Endothelial cell of umbilical vein (primary cell): ENCODE measurements at regions not wholly inside any gene's neighbourhood (a gene's known extent, or its start where the extent isn't known, plus 50 kb on each side); places are given as distances from the start of the nearest gene placed in this dataset.

Experiments used
- BruUV-seq: library from RNA; stranded (reverse); fragments of 400-500 nt; replicated peaks from 2 replicates; lab custom pipeline; 2021; lab: Mats Ljungman, UMichigan
- CTCF ChIA-PET: fragments of 300-600, 350-600 bp; sonication (Branson Sonifier 250); formaldehyde crosslinking; loops from one replicate; lab custom pipeline; 2021; ENCODE audit warnings: antibody characterized with exemption, inconsistent platforms; lab: Charles Lee
- POLR2A ChIA-PET: fragments of 300-600, 350-600 bp; sonication (Branson Sonifier 250); formaldehyde crosslinking; loops from one replicate; lab custom pipeline; 2021; ENCODE audit warnings: antibody characterized with exemption, inconsistent platforms; lab: Charles Lee
- DNase-seq: peaks from one replicate; pipeline ENCODE4 v3.0.0-alpha.2; 2011; ENCODE audit warnings: low read depth, low spot score
- FAIRE-seq: peaks from 2 replicates; lab custom pipeline; 2011; peaks lifted over from hg19 to GRCh38; lab: Jason Lieb, UNC
- H2AFZ ChIP-seq: 2 replicates; pipeline ENCODE4 v1.6.0; 2012; ENCODE audit warnings: low read depth, low read length, control low read depth, inconsistent platforms
- H3K27ac ChIP-seq: 2 replicates; pipeline ENCODE4 v1.5.1; 2011; ENCODE audit warnings: low read depth, mild to moderate bottlenecking, control low read depth, low read length, moderate library complexity; ENCODE audit not compliant: insufficient read depth
- H3K27me3 ChIP-seq, 2 experiments: 2 replicates each; pipeline versions ENCODE4 v1.6.0 to v1.6.1; 2011; ENCODE audit warnings: low read length in 2 of 2, mixed read lengths in 1 of 2; ENCODE audit not compliant: control insufficient read depth in 2 of 2, insufficient read depth in 2 of 2
- H3K36me3 ChIP-seq, 2 experiments: 2 replicates in 1 of 2; 3 replicates in 1 of 2; pipeline ENCODE4 v1.5.1; 2011; ENCODE audit warnings: low read length in 2 of 2, mild to moderate bottlenecking in 1 of 2, moderate library complexity in 1 of 2; ENCODE audit not compliant: control insufficient read depth in 2 of 2, insufficient read depth in 2 of 2; ENCODE audit errors: extremely low read depth in 1 of 2
- H3K4me1 ChIP-seq: 3 replicates; pipeline ENCODE4 v1.5.1; 2011; ENCODE audit warnings: mild to moderate bottlenecking, low read length; ENCODE audit not compliant: control insufficient read depth, insufficient read depth; ENCODE audit errors: extremely low read depth
- H3K4me2 ChIP-seq: 2 replicates; pipeline ENCODE4 v1.6.1; 2011; ENCODE audit warnings: low read length, control low read depth, mixed read lengths; ENCODE audit not compliant: insufficient read depth
- H3K4me3 ChIP-seq, 3 experiments: fragments of 200-600 bp in 1 of 3; sonication (generic), shearing (Covaris generic) in 1 of 3; replicated peaks in 1 of 3; 2 replicates each; pipeline ENCODE4 v1.5.1; 2011 to 2016; ENCODE audit warnings: control low read depth in 3 of 3, low read length in 3 of 3, mild to moderate bottlenecking in 2 of 3, inconsistent platforms in 1 of 3, low read depth in 1 of 3, moderate library complexity in 1 of 3; ENCODE audit not compliant: insufficient read depth in 1 of 3
- H3K79me2 ChIP-seq: 2 replicates; pipeline ENCODE4 v1.6.0; 2012; ENCODE audit warnings: low read length, inconsistent platforms; ENCODE audit not compliant: control insufficient read depth, insufficient read depth
- H3K9ac ChIP-seq: replicated peaks from 2 replicates; pipeline ENCODE3; 2011; ENCODE audit warnings: low read length, control low read depth; ENCODE audit not compliant: insufficient read depth; ENCODE audit errors: extremely low read depth
- H3K9me1 ChIP-seq: replicated peaks from 3 replicates; pipeline ENCODE4 v1.6.0; 2011; ENCODE audit warnings: mild to moderate bottlenecking, low read length; ENCODE audit not compliant: control insufficient read depth, insufficient read depth; ENCODE audit errors: extremely low read depth
- H3K9me3 ChIP-seq: replicated peaks from 2 replicates; pipeline ENCODE4 v1.5.1; 2012; ENCODE audit warnings: low read length, inconsistent platforms; ENCODE audit not compliant: control insufficient read depth, insufficient read depth
- H4K20me1 ChIP-seq: replicated peaks from 2 replicates; pipeline ENCODE3; 2011; ENCODE audit warnings: mild to moderate bottlenecking, low read length; ENCODE audit not compliant: control insufficient read depth, insufficient read depth; ENCODE audit errors: extremely low read depth
- CTCF ChIP-seq, 2 donors: IDR thresholded peaks; 1 replicate in 1 of 2; 2 replicates in 1 of 2; pipeline ENCODE4 v1.5.1; 2011; ENCODE audit warnings: low read length in 2 of 2, mild to moderate bottlenecking in 2 of 2, moderate library complexity in 2 of 2, control low read depth in 1 of 2, inconsistent platforms in 1 of 2, low read depth in 1 of 2; ENCODE audit not compliant: insufficient read depth in 1 of 2; ENCODE audit errors: extremely low read depth in 1 of 2
- EZH2 ChIP-seq: IDR thresholded peaks from 2 replicates; pipeline ENCODE4 v1.6.1; 2012; ENCODE audit warnings: borderline replicate concordance, low read depth, mild to moderate bottlenecking, moderate library complexity, low read length, inconsistent platforms; ENCODE audit not compliant: severe bottlenecking
- FOS ChIP-seq: IDR thresholded peaks from 2 replicates; pipeline ENCODE4 v1.6.1; 2011; ENCODE audit warnings: mild to moderate bottlenecking, low read length, moderate library complexity, borderline replicate concordance; ENCODE audit not compliant: insufficient read depth
- GATA2 ChIP-seq: IDR thresholded peaks from 2 replicates; pipeline ENCODE4 v1.7.0; 2011; ENCODE audit warnings: low read depth, mild to moderate bottlenecking, moderate library complexity, mixed read lengths, low read length; ENCODE audit not compliant: insufficient read length, insufficient read depth
- JUN ChIP-seq: IDR thresholded peaks from 2 replicates; pipeline ENCODE4 v1.6.1; 2011; ENCODE audit warnings: borderline replicate concordance, low read depth; ENCODE audit not compliant: insufficient read length, insufficient read depth
- MYC ChIP-seq: IDR thresholded peaks from one replicate; pipeline ENCODE4 v1.6.1; 2011; ENCODE audit warnings: mild to moderate bottlenecking, low read depth, low read length
- POLR2A ChIP-seq: IDR thresholded peaks from 2 replicates; pipeline ENCODE4 v1.6.1; 2012; ENCODE audit warnings: low read depth, mild to moderate bottlenecking, control low read depth, low read length
- POLR2AphosphoS5 ChIP-seq: IDR thresholded peaks from 2 replicates; pipeline ENCODE4 v1.6.1; 2012; ENCODE audit warnings: low read depth, mild to moderate bottlenecking, control low read depth, low read length, moderate library complexity; ENCODE audit not compliant: insufficient read depth
- dilution Hi-C: fragments of 300-500 bp; cut with MboI; formaldehyde crosslinking; loops from one replicate; pipeline ENCODE4 v1.15.0; 2019; ENCODE audit warnings: low sequenced_read_pairs; ENCODE audit not compliant: extremely low pct_ligation_motif_present
- intact Hi-C: fragments of 100-400 bp; cut with micrococcal nuclease; formaldehyde crosslinking; loops from one replicate; pipeline ENCODE4 v1.10.0; 2022
- TF ChIP-seq, protein P1 (sequence below): IDR thresholded peaks from 2 replicates; pipeline ENCODE4 v1.6.1; 2011; ENCODE audit not compliant: insufficient read depth, insufficient read length

DNA sequence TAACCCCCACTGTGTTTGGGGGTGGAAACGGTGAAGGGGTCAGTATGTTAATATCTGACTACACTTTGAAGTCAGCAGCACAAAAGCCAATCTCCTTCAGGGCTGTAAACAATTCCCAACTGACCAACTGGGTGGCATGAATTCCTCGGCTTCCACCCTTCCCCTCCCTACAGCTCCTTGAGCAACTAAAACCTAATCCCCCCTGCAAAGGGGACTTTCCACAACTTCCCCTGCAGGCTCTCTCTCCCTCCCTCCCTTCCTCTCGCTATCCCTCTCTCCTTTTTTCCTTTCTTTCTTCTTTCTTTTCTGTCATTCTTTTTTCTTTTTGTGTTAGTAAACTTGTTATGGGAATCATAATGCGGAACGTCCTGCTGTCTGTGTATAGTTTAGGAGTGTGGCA, 65.1 kb upstream of the PTCH1 start:
- TF ChIP-seq GATA2 (no peak), MYC (no peak), FOS (no peak), EZH2 (no peak), POLR2A (no peak), JUN (no peak), POLR2AphosphoS5 (no peak), CTCF (IDR thresholded peaks at IDR 0.05; ENCODE audit: extremely low read depth in 1 of 2, insufficient read depth in 1 of 2, low read depth in 1 of 2, low read length in 2 of 2) (no peak)
- TF ChIP-seq, protein P1, sequence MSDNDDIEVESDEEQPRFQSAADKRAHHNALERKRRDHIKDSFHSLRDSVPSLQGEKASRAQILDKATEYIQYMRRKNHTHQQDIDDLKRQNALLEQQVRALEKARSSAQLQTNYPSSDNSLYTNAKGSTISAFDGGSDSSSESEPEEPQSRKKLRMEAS, result no peak
- H3K9ac ChIP-seq, result no peak overlapping the region
- dilution Hi-C loops (no loop called here), intact Hi-C loops (no loop called here)
- no peak overlapping the region for H3K4me2 ChIP-seq
- H3K9me3 ChIP-seq, result no peaks in the 10 kb centered on the region
- no peaks in the 10 kb centered on the region for H4K20me1 ChIP-seq
- peaks cover 4 to 5% of the 10 kb centered on the region in 2 experiments for H3K27me3 ChIP-seq
- no TSS peak for BruUV-seq
- no peaks in the 10 kb centered on the region for H3K9me1 ChIP-seq
- DNase-seq, result no peak
- FAIRE-seq, result no peak
- no peak overlapping the region for H3K27ac ChIP-seq
- H3K36me3 ChIP-seq, result no peaks in the 10 kb centered on the region
- H3K4me1 ChIP-seq, result no peaks in the 10 kb centered on the region
- no peak overlapping the region for H2AFZ ChIP-seq
- CTCF ChIA-PET, result no interaction called here
- no peak overlapping the region for H3K4me3 ChIP-seq
- POLR2A ChIA-PET, result no interaction called here
- no peaks in the 10 kb centered on the region for H3K79me2 ChIP-seq
